ENCODE measurements at regions not wholly inside any gene's neighbourhood (a gene's known extent, or its start where the extent isn't known, plus 50 kb on each side); places are given as distances from the start of the nearest gene placed in this dataset.

DNA sequence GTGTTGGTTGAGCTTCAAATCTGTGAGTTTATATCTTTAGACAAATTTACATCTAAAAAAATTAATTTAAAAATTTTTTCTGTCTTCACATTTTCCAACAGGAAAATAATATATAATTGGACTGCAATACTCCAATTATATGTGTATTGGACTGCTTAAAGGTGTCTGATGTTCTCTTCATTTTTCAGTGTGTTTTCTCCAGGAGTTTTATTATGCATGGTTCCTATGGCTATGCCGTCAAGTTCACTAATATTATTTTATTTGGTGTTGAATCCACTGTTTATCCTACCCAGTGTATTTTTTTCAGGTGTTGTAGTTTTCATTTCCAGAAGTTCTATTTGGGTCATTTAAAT is 62.1 kb upstream of the CTLA4 start:
- DNase-seq (ENCODE audit: low read depth): no peak
- H3K4me3 ChIP-seq (ENCODE audit: low read depth, low read length): no peak overlapping the region
- TF ChIP-seq, protein P1, sequence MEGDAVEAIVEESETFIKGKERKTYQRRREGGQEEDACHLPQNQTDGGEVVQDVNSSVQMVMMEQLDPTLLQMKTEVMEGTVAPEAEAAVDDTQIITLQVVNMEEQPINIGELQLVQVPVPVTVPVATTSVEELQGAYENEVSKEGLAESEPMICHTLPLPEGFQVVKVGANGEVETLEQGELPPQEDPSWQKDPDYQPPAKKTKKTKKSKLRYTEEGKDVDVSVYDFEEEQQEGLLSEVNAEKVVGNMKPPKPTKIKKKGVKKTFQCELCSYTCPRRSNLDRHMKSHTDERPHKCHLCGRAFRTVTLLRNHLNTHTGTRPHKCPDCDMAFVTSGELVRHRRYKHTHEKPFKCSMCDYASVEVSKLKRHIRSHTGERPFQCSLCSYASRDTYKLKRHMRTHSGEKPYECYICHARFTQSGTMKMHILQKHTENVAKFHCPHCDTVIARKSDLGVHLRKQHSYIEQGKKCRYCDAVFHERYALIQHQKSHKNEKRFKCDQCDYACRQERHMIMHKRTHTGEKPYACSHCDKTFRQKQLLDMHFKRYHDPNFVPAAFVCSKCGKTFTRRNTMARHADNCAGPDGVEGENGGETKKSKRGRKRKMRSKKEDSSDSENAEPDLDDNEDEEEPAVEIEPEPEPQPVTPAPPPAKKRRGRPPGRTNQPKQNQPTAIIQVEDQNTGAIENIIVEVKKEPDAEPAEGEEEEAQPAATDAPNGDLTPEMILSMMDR (IDR thresholded peaks at IDR 0.05; ENCODE audit: insufficient read depth, low read depth, low read length): no peak

DNA sequence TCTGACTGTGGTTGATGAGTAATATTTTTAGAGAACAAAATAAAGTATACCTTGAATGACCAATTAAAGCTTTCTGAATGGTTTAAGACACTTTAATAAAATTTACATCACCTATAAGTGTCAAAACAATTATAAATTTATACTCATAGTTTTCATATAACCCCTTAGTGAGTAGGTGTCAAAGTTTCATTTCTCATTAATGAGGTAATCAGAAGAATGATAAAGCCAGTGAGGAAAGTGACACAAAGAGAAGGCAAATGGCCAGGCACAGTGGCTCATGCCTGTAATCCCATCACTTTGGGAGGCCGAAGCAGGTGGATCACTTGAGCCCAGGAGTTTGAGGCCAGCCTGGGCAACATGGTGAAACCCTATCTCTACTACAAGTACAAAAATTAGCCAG is 60.8 kb upstream of the CTLA4 start:
- TF ChIP-seq, protein P1 (IDR thresholded peaks at IDR 0.05; ENCODE audit: insufficient read depth, low read depth, low read length): no peak
- no peak for DNase-seq (ENCODE audit: low read depth)
- H3K4me3 ChIP-seq (ENCODE audit: low read depth, low read length): no peak overlapping the region

DNA sequence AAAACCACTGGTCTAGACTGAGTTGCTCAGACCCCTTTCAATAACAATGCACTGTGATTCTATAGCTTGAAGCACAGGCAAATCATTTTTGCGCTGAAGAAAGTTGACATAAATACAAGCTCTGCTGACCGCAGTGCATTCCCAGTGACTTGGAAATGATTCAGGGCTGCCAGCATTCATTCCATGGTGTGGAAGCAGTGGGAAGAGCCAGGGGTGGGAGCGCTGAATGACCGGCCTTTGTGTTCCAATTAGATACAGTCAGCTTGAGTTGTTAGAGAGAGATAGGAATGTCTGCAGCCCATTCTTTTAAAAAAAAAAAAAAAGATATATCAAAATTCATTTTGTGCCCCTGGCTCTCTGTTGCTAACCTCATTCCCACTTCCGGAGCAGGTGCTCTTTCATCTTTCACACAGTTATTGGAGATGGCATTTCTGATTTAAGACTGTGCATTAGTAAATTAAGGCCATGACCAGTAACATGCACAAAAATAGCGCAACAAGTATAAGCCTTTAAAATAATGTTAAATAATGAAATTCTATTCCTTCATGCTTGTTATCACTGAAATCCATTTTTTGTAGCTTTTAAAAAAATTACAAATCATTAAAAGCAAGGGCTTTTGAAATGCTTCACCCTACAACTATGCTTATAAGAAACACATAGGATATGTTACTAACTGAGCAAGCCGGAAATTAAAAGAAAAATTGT is 59.4 kb upstream of the CTLA4 start:
- TF ChIP-seq, protein P1 (IDR thresholded peaks at IDR 0.05; ENCODE audit: insufficient read depth, low read depth, low read length): no peak
- no peak overlapping the region for H3K4me3 ChIP-seq (ENCODE audit: low read depth, low read length)
- DNase-seq (ENCODE audit: low read depth): peak; percentile 61

DNA sequence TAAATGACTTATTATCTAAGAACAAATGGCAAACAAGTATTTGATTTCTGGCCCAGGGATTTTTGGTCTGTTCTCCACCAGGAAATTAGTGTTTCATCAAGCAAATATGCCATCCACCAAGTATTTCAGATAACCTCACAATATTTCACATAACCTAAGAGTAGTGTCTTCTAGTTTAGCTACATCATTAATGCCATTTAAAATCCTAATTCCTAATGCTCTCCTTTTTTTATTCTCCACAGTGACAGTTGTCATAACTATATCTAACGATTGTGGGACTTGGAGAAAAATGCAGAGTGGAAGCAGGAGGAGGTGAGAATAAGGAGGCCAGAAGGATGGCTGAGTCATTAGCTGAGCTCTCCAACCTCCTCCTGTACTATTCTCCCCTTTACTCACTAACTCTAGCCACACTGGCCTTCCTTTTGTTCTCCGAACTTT is 58.5 kb upstream of the CTLA4 start:
- TF ChIP-seq, protein P1 (IDR thresholded peaks at IDR 0.05; ENCODE audit: insufficient read depth, low read depth, low read length): no peak
- no peak for DNase-seq (ENCODE audit: low read depth)
- no peak overlapping the region for H3K4me3 ChIP-seq (ENCODE audit: low read depth, low read length)

DNA sequence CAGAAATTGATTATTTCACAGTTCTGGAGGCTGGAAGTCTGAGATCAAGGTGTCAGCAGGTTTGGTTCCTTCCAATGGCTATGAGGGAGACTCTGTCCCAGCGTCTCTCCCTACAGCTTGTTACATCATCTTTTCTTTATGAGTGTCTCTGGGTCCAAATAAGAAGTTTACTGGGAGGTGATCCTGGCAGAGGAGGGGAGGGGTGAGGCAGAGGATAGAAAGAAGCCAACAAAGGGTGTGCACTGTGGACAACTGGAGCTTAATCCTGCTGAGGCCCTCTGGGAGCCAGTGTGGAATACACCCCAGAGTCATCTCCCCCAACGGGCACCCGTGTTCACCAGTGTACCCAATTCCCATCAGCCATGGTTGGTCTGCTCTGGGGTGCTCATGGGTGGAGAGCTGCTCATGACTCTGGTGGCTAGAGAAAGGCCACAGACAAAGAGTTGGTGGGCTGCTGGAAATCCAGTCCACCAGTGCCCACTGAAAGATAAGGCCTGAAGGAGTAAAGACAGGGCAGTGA is 57.5 kb upstream of the CTLA4 start:
- TF ChIP-seq, protein P1 (IDR thresholded peaks at IDR 0.05; ENCODE audit: insufficient read depth, low read depth, low read length): no peak
- no peak overlapping the region for H3K4me3 ChIP-seq (ENCODE audit: low read depth, low read length)
- no peak for DNase-seq (ENCODE audit: low read depth)

DNA sequence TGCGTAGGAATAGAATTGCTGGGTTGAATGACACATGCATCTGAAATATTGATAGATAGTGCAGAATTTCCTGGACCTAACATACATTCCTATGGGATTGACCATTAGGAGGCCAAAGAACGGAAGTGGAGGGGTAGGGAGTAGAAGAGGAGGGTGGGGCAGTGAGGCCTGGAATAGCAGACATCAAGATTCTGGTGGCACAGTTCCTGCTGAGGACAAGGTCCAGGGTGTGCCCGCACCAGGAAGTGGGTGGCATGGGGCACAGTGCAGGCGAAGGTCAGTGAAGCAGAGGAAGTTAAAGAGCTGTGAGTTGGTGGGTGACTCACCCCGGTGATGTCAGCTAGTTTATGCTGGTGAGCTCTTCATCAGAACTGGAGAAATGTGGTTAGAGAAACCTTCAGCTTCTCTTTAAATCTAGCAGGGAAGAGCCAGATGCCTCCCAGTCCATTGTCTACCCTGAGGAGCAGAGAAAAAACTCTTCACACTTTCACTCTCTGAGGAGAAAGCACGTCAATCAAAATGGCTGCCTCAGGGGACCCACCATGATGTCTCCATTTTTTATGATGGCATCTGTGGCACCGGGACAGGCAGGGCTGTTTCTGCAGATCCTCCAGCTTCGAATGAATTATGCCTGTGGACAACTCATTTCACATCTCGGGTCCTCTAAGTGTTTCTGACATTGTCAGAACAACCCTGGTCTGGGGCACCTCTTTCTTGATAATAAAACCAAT is 55.9 kb upstream of the CTLA4 start:
- H3K4me3 ChIP-seq (ENCODE audit: low read depth, low read length): no peak overlapping the region
- TF ChIP-seq, protein P1 (IDR thresholded peaks at IDR 0.05; ENCODE audit: insufficient read depth, low read depth, low read length): no peak
- peak; percentile 63 for DNase-seq (ENCODE audit: low read depth)
